Raji (cell line): ENCODE measurements at regions not wholly inside any gene's neighbourhood (a gene's known extent, or its start where the extent isn't known, plus 50 kb on each side); places are given as distances from the start of the nearest gene placed in this dataset.

Source experiments
- POLR2A ChIP-seq: IDR thresholded peaks from 2 replicates; pipeline ENCODE4 v1.6.1; 2011; ENCODE audit warnings: low read depth, low read length, control low read depth; ENCODE audit not compliant: insufficient read depth

DNA sequence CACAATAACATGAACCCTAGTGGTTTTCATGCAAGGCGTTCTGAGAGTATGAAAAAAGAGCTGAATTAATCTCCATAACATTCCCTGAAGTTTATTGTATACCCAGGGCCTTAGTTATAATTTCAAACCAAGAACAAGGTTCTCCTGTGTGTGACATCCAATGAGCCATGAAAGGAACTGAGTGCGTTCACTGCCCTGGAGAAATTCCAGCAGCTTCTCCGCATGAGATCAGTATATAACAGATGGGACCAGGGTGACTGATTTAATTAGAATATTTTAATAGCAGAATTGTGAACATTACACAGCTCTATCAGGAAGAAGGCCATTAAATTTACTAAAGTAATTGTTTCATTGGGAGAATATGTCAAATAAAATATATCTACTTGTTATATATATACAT, 1190.5 kb upstream of the SLC10A2 start:
- TF ChIP-seq POLR2A, result no peak

GRCh38 chr13:104253063-104253680, 1187.0 kb upstream of the SLC10A2 start:
- TF ChIP-seq POLR2A, result no peak

GRCh38 chr13:104251931-104252330, 1185.7 kb upstream of the SLC10A2 start:
- no peak for TF ChIP-seq POLR2A

DNA sequence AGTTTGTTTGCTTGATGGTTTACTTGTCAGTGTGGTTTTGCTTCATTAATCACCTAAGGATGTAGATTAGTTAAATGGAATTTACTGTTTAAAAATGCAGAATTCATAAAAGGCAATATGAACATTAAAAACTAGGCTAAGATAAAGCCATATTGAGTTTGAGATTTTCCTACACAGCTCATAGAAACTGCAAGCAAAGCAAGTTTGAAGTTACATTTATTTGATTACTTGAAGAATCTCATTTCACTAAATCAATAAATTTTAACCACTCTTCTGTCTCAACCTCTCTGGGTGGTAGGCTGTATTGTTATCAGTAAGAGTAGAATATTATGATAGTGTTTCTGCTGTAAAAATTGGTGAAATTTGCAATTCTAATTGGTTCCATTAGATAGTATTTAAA, 1180.7 kb upstream of the SLC10A2 start:
- no peak for TF ChIP-seq POLR2A

GRCh38 chr13:104206450-104207044, 1140.3 kb upstream of the SLC10A2 start:
- TF ChIP-seq POLR2A, result no peak

DNA sequence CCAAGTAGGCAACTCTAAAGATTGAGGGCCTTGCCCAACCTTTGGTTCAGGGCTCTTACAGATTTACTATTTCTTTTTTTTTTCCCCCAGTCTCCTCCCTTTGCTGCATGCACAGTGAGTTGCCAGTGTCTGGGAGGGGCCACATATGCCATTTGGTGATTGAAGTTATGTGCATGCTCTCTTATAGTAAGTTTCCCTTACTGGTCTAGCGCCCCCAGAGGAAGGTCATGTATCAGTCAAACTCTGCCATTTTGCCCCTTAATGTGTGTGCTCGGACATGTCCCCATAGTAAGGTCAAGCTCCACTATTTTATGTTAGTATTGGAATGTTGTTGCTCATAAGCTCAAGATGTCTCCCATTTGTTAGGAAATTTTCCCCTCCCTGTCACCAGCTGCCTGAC, 1138.0 kb upstream of the SLC10A2 start:
- no peak for TF ChIP-seq POLR2A

GRCh38 chr13:104198801-104199200, 1132.6 kb upstream of the SLC10A2 start:
- TF ChIP-seq POLR2A, result no peak

- TF ChIP-seq POLR2A, result no peak
Observed at GRCh38 chr13:104196611-104197010, 1130.4 kb upstream of the SLC10A2 start.

DNA sequence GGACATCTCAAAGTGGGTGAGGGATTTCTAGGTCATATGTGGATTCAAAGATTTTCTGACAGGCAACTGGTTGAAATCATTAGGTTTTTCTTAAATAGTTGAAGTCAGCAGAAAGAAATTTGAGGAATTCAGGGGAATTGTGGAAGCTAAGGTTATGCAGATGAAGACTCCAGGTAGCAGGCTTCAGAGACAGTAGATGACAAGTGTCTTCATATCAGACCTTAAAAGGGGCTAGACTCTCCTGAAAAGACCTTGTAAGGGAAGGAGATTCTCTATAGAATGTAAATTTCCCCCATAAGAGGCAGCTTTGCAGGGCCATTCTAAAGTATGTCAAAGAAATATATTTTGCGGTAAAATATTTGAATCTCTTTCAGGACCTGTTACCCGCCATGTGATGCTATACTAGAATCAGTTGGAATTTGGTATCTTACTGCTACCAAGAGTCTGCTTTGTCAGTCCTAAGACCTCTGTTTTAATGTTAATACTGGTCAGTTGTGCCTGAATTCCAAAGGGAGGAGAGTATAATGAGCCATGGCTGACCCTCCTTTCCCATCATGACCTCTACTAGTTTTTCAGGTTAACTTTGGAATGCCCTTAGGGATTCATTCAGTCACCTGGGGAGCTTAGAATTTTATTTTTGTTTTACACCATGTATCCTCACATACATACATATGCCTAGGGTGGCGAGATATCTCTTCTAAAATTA, 1115.5 kb upstream of the SLC10A2 start:
- no peak for TF ChIP-seq POLR2A

DNA sequence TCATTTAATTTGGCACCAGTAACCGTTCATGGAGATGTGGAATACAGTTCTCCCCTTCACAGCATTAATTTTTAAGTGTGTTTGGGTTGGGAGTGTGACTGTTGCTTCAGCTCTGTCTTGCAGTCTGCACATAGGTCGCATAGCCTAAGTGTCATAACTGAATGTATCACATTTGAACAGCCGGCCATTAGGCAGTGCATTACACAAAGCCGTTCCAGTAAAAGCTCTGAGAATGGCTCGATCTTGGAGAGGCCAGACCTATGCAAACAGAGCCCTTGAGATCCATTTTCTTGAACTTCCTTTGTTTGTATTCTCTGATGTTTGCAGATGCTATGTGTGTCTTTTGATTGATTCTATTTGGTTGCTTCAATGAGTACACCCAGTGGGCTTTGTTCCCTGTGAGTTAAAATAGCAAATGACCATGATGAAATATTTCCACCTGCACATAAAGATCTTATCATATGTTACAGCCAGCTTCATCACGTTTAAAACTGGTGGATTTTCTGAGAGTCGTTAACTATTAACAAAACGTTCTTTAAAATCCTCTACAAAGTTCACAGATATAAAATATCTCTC, 1104.9 kb upstream of the SLC10A2 start:
- no peak for TF ChIP-seq POLR2A

- no peak for TF ChIP-seq POLR2A
Observed at GRCh38 chr13:104163866-104164630, 1097.8 kb upstream of the SLC10A2 start.

DNA sequence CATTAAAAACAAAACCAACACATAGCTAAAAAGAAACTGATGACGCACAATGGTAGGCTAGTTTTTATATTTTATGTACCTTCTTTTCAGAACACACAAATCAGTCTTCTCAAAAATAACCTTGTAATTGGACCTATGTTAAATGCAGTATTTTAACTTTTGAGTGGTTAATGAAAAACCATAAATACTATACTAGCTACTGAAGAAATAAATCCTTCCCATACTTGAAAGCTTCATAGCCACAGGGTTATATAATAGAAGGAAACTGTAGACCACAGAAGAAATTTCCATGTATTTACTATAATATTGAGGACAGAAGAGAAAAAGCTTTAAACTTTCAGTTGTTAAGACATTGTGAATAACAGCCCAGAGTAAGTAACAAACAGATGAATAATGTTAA, 1094.3 kb upstream of the SLC10A2 start:
- TF ChIP-seq POLR2A, result no peak

- no peak for TF ChIP-seq POLR2A
Observed at GRCh38 chr13:104143760-104144416, 1077.7 kb upstream of the SLC10A2 start.

DNA sequence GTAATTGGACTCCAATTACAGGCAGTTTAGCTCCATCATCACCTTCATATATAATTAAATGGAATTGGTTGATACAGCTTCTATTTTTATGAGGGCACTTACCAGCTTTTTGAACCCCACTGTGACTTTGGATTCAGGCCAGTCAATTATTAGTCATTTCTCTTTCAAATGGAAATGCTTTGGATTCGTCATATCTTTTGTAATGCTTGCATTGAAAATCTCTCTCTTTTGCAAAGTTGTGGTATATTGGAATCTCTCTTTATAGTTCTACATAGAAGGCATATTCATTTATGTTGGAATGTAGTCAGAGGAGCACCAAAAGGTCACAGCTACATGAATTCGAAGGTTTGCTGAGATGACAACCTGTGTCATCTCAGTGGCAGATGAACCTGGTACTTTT, 1074.3 kb upstream of the SLC10A2 start:
- TF ChIP-seq POLR2A, result no peak

DNA sequence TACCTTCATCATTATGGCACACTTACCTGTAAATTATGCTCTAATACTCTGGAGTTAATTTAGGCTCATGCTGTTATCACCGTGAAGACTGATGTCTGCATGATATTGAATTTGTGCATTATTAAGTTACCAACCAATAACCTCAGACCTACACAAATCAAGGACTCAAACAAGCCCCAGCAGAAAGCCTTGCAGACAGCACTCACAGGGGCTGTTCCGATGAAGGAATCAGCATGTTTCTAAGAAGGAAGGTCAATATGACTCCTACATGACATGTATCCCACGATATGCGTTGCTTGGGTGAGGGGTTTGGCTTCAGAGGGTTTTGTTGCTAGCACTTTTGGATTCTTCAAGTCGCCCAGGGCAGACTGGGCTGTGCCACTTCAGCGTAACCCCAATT, 1071.2 kb upstream of the SLC10A2 start:
- TF ChIP-seq POLR2A, result no peak

GRCh38 chr13:104132849-104133248, 1066.6 kb upstream of the SLC10A2 start:
- TF ChIP-seq POLR2A, result no peak

GRCh38 chr13:104114101-104114500, 1047.9 kb upstream of the SLC10A2 start:
- TF ChIP-seq POLR2A, result no peak
